ENCODE measurements at regions not wholly inside any gene's neighbourhood (a gene's known extent, or its start where the extent isn't known, plus 50 kb on each side); places are given as distances from the start of the nearest gene placed in this dataset.
"Not testable (repeated sequence)": the region's sequence is repeated elsewhere in the genome, so short reads cannot be mapped to it uniquely, and the experiment has no call there.

- DNase-seq (ENCODE audit: low read depth in 2 of 2) = no peak
Measured at GRCh38 chr17:45646288-45646988, 137.7 kb upstream of the CRHR1 start.

- no peak for DNase-seq (ENCODE audit: low read depth in 2 of 2)
Measured at GRCh38 chr17:45648642-45649041, 135.5 kb upstream of the CRHR1 start.

- DNase-seq (ENCODE audit: low read depth in 2 of 2) = no peak
Measured at GRCh38 chr17:45649796-45650195, 134.3 kb upstream of the CRHR1 start.

GRCh38 chr17:45650561-45650960, 133.6 kb upstream of the CRHR1 start:
- DNase-seq (ENCODE audit: low read depth in 2 of 2) = no peak

- no peak for DNase-seq (ENCODE audit: low read depth in 2 of 2)
Measured at GRCh38 chr17:45651145-45651709, 132.9 kb upstream of the CRHR1 start.

- no peak for DNase-seq (ENCODE audit: low read depth in 2 of 2)
Measured at GRCh38 chr17:45653616-45654015, 130.5 kb upstream of the CRHR1 start.

- no peak for DNase-seq (ENCODE audit: low read depth in 2 of 2)
Measured at GRCh38 chr17:45656527-45657181, 127.5 kb upstream of the CRHR1 start.

GRCh38 chr17:45660474-45660873, 123.6 kb upstream of the CRHR1 start:
- no peak for DNase-seq (ENCODE audit: low read depth in 2 of 2)

- DNase-seq (ENCODE audit: low read depth in 2 of 2) = no peak
Measured at GRCh38 chr17:45662432-45662831, 121.7 kb upstream of the CRHR1 start.

GRCh38 chr17:45663772-45664171, 120.3 kb upstream of the CRHR1 start:
- no peak for DNase-seq (ENCODE audit: low read depth in 2 of 2)

- DNase-seq (ENCODE audit: low read depth in 2 of 2) = no peak
Measured at GRCh38 chr17:45664921-45665320, 119.2 kb upstream of the CRHR1 start.

- no peak for DNase-seq (ENCODE audit: low read depth in 2 of 2)
Measured at GRCh38 chr17:45666046-45666600, 118.0 kb upstream of the CRHR1 start.

GRCh38 chr17:45666641-45667040, 117.5 kb upstream of the CRHR1 start:
- no peak for DNase-seq (ENCODE audit: low read depth in 2 of 2)

GRCh38 chr17:45667591-45668171, 116.4 kb upstream of the CRHR1 start:
- no peak for DNase-seq (ENCODE audit: low read depth in 2 of 2)

GRCh38 chr17:45668316-45668715, 115.8 kb upstream of the CRHR1 start:
- DNase-seq (ENCODE audit: low read depth in 2 of 2) = no peak

GRCh38 chr17:45672301-45672700, 111.8 kb upstream of the CRHR1 start:
- no peak for DNase-seq (ENCODE audit: low read depth in 2 of 2)

- DNase-seq (ENCODE audit: low read depth in 2 of 2) = no peak
Measured at GRCh38 chr17:45672792-45673191, 111.3 kb upstream of the CRHR1 start.

GRCh38 chr17:45673759-45674158, 110.4 kb upstream of the CRHR1 start:
- DNase-seq (ENCODE audit: low read depth in 2 of 2) = not testable (repeated sequence)

- DNase-seq (ENCODE audit: low read depth in 2 of 2) = no peak
Measured at GRCh38 chr17:45675012-45675411, 109.1 kb upstream of the CRHR1 start.

- DNase-seq (ENCODE audit: low read depth in 2 of 2) = no peak
Measured at GRCh38 chr17:45675892-45676291, 108.2 kb upstream of the CRHR1 start.

- DNase-seq (ENCODE audit: low read depth in 2 of 2) = no peak
Measured at GRCh38 chr17:45676695-45677094, 107.4 kb upstream of the CRHR1 start.

GRCh38 chr17:45677770-45678169, 106.3 kb upstream of the CRHR1 start:
- no peak for DNase-seq (ENCODE audit: low read depth in 2 of 2)

- no peak for DNase-seq (ENCODE audit: low read depth in 2 of 2)
Measured at GRCh38 chr17:45679426-45679825, 104.7 kb upstream of the CRHR1 start.

Data from stimulated activated CD4-positive, alpha-beta T cell treated with anti-CD3 and anti-CD28 coated beads, Interleukin-1b, Interleukin-23, amount 100 ng/mL, for 4 hours (primary cell).